PFSK-1 (cell line): ENCODE measurements at regions not wholly inside any gene's neighbourhood (a gene's known extent, or its start where the extent isn't known, plus 50 kb on each side); places are given as distances from the start of the nearest gene placed in this dataset.

Experiments used
- FOXP2 ChIP-seq: optimal IDR thresholded peaks from 2 replicates; pipeline ENCODE3; 2011; ENCODE audit warnings: borderline replicate concordance, control low read depth, inconsistent platforms; ENCODE audit not compliant: insufficient read depth; ENCODE audit errors: extremely low read length, extremely low read depth
- POLR2AphosphoS5 ChIP-seq: IDR thresholded peaks from 2 replicates; pipeline ENCODE4 v1.6.1; 2012; ENCODE audit warnings: low read depth, mild to moderate bottlenecking, control low read depth, low read length, moderate library complexity
- SIN3A ChIP-seq: IDR thresholded peaks from 2 replicates; pipeline ENCODE4 v1.6.1; 2012; ENCODE audit warnings: mild to moderate bottlenecking, low read length, moderate library complexity, borderline replicate concordance; ENCODE audit not compliant: insufficient read depth
- TAF1 ChIP-seq: IDR thresholded peaks from 2 replicates; pipeline ENCODE4 v1.6.1; 2012; ENCODE audit warnings: low read length, control low read depth, borderline replicate concordance; ENCODE audit not compliant: insufficient read depth
- TF ChIP-seq, protein P1 (sequence below), 2 experiments: IDR thresholded peaks; 2 replicates each; pipeline versions ENCODE4 v1.6.1 to v1.8.0; 2011 to 2012; ENCODE audit warnings: low read depth in 2 of 2, low read length in 2 of 2, control low read depth in 1 of 2, inconsistent platforms in 1 of 2, mild to moderate bottlenecking in 1 of 2, moderate library complexity in 1 of 2; ENCODE audit not compliant: insufficient read depth in 1 of 2

DNA sequence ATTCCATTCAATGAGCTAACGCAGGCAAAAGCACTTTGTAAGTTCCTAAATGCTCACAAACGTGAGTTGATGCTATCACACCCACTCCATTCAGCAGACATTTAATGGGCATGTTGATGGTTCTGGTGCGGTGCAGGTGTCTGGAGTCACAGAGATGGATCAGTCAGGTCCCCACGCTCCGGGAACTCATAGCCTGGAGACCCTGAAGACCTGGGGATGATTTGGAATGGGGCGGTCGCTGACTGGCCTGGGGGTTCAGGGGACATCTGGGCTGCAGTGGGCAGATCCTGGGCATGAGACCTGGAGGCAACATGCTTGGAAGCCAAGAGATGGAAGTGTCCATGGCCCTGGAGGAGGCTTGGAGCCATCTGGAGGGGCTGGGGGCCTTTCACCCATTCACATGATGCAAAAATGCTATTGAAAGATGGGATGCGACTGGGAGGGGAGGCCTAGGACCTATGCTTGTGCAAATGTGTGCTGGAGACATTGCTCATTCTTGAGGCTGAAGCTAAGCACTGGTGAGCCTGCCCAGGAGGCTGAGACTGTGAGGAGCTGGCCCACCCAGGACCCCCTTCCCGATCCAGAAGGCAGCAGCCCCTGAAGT is 522.6 kb downstream of the GLRX3 start:
- no peak for TF ChIP-seq POLR2AphosphoS5
- TF ChIP-seq FOXP2 = no peak
- TF ChIP-seq TAF1 = no peak
- TF ChIP-seq SIN3A = no peak
- TF ChIP-seq, protein P1, sequence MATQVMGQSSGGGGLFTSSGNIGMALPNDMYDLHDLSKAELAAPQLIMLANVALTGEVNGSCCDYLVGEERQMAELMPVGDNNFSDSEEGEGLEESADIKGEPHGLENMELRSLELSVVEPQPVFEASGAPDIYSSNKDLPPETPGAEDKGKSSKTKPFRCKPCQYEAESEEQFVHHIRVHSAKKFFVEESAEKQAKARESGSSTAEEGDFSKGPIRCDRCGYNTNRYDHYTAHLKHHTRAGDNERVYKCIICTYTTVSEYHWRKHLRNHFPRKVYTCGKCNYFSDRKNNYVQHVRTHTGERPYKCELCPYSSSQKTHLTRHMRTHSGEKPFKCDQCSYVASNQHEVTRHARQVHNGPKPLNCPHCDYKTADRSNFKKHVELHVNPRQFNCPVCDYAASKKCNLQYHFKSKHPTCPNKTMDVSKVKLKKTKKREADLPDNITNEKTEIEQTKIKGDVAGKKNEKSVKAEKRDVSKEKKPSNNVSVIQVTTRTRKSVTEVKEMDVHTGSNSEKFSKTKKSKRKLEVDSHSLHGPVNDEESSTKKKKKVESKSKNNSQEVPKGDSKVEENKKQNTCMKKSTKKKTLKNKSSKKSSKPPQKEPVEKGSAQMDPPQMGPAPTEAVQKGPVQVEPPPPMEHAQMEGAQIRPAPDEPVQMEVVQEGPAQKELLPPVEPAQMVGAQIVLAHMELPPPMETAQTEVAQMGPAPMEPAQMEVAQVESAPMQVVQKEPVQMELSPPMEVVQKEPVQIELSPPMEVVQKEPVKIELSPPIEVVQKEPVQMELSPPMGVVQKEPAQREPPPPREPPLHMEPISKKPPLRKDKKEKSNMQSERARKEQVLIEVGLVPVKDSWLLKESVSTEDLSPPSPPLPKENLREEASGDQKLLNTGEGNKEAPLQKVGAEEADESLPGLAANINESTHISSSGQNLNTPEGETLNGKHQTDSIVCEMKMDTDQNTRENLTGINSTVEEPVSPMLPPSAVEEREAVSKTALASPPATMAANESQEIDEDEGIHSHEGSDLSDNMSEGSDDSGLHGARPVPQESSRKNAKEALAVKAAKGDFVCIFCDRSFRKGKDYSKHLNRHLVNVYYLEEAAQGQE (IDR thresholded peaks at IDR 0.05; ENCODE audit: insufficient read depth in 1 of 2, low read depth in 2 of 2, low read length in 2 of 2) = no peak

DNA sequence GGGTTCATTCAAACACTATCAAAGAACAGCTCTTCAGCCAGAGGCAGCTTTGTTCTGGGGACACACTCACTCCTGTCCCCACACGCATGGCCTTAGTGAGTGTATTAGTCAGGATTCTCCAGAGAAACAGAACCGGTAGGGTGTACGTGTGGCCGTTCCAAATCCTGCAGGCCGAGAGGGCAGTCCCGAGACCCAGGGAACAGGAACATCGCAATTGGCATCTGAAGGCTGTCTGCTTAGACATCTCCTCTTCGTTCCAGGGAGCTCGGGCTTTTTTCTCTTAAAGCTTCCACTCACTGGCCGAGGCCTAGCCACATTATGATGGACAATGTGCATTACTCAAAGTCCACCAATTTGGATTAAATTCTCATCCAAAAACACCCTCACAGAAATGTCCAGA is 523.3 kb downstream of the GLRX3 start:
- TF ChIP-seq POLR2AphosphoS5 (no peak), FOXP2 (no peak), TAF1 (no peak), SIN3A (no peak)
- TF ChIP-seq, protein P1 (IDR thresholded peaks at IDR 0.05; ENCODE audit: insufficient read depth in 1 of 2, low read depth in 2 of 2, low read length in 2 of 2) = no peak

DNA sequence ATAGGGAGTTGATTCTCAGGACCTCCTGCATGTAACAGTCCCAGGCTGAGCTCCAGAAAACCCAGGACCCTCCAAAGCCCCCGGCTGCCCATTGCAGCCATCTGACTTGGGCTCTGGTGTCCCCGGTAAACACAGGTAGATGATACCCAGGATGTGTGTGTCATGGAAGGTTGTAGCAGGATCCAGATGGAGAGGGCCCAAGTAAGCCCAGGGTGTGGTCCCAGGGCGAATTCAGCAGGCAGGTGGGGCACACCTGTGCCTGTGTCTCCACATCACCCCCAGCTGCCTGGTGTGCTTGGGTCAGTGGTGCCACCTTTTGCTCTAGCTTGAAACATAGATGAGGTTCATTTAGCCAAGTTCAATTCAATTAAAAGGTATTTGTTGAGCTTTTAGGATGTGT is 524.1 kb downstream of the GLRX3 start:
- TF ChIP-seq SIN3A (no peak), TAF1 (no peak), FOXP2 (no peak), POLR2AphosphoS5 (no peak)
- TF ChIP-seq, protein P1 (IDR thresholded peaks at IDR 0.05; ENCODE audit: insufficient read depth in 1 of 2, low read depth in 2 of 2, low read length in 2 of 2) = no peak

DNA sequence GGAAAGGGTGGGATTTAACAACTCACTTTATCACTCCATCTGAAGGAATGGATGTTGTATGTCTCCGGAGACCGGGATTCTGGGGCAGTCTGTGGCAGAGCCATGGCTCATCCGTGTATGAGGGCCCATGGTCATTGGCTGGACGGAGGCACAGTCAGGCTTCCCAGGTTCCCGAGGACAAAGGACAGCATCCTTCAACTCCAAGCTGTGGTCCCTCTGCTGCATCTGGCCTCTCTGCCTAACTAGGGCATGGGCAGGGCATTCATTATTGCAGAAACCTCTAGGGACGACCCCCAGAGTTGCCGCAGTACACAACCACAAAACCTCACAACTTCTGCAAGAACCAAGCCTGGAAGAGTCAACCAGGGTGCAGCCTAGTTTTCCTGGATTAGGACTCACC is 525.2 kb downstream of the GLRX3 start:
- TF ChIP-seq, protein P1 (IDR thresholded peaks at IDR 0.05; ENCODE audit: insufficient read depth in 1 of 2, low read depth in 2 of 2, low read length in 2 of 2) = no peak
- TF ChIP-seq POLR2AphosphoS5 = no peak
- TF ChIP-seq SIN3A = no peak
- no peak for TF ChIP-seq FOXP2
- TF ChIP-seq TAF1 = no peak

DNA sequence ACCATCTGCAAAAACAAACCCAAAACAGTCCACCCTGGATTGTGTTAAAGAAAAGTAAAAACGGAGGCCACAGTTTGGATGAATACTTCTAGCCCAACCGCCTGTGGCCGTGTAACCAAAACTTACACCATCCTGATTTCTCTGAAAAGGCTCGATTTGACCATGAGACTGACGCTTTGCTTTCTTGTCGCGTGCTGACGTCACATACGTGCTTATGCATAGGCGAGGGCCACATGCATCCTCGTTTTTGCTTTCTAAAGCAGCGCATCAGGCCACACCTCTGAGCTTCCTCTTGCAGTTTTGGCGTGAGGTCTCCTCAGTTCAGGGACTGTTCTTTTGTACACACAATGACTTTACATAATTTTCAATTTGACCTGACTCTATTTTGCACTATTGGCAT is 526.6 kb downstream of the GLRX3 start:
- TF ChIP-seq, protein P1 (IDR thresholded peaks at IDR 0.05; ENCODE audit: insufficient read depth in 1 of 2, low read depth in 2 of 2, low read length in 2 of 2) = no peak
- TF ChIP-seq TAF1 (no peak), FOXP2 (no peak), SIN3A (no peak), POLR2AphosphoS5 (no peak)
